GM19395 (cell line): ENCODE measurements at regions not wholly inside any gene's neighbourhood (a gene's known extent, or its start where the extent isn't known, plus 50 kb on each side); places are given as distances from the start of the nearest gene placed in this dataset.
"Not testable (repeated sequence)": the region's sequence is repeated elsewhere in the genome, so short reads cannot be mapped to it uniquely, and the experiment has no call there.

ENCODE experiments used
- ATAC-seq: cut with Tn5 transposase; IDR thresholded peaks from one replicate; pipeline ENCODE4 v1.9.1; 2021; ENCODE audit warnings: mild to moderate bottlenecking, moderate library complexity; ENCODE audit not compliant: unreplicated experiment

DNA sequence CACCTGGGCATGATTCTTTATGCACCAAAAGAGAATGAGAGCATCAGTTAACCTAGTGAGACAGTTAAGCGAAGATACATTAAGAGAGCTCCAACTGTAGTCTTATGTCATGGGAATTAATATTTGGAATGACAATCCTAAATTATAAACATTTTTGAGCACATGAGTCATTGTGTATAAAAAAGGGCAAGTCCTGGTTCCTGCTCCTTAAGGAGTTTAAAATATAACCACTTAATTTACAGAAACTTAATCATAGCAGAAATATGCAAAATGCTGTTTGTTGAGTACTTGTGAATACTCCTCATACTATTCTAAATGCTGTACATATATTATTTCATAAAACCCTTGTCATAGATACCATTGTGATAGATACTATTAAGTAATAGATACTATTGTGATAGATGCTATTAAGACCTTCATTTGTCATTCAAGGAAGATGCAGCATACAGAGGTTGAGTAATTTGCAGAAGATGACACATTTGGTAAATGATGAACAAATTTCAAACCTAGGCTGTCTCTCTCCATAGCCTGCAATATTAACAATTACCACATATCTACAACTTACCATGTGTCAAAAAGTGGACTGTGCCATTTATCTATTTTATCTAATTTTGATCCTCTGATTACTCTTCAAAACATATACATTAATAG is 301.0 kb downstream of the TBC1D4 start:
- ATAC-seq = no peak

- no peak for ATAC-seq
These were observed 303.5 kb downstream of the TBC1D4 start for GRCh38 chr13:75178436-75178835.

DNA sequence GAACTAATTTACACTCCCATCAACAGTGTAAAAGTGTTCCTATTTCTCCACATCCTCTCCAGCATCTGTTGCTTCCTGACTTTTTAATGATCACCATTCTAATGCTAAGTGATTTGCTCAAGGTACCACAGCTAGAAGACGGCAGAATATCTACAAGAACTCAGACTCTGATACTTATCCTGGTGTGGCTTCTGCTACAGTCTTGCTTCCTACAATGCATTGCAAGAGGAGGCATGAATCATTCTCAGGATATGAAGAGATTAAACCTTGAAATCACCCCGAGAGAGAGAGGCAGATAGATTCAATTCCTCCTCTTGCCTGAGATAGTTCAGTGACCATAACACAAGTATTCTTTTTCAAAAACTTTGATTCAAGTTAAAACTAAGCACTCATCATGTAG is 306.4 kb downstream of the TBC1D4 start:
- ATAC-seq = no peak

DNA sequence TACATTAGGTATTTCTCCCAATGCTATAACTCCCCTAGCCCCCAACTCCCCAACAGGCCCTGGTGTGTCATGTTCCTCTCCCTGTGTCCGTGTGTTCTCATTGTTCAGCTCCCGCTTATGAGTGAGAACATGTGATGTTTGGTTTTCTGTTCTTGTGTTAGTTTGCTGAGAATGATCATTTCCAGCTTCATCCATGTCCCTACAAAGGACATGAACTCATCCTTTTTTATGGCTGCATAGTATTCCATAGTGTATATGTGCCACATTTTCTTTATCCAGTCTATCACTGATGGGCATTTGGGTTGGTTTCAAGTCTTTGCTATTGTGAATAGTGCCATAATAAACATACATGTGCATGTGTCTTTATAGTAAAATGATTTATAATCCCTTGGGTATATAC is 306.9 kb downstream of the TBC1D4 start:
- not testable (repeated sequence) for ATAC-seq

- no peak for ATAC-seq
These were observed 307.5 kb downstream of the TBC1D4 start for GRCh38 chr13:75174481-75174880.

DNA sequence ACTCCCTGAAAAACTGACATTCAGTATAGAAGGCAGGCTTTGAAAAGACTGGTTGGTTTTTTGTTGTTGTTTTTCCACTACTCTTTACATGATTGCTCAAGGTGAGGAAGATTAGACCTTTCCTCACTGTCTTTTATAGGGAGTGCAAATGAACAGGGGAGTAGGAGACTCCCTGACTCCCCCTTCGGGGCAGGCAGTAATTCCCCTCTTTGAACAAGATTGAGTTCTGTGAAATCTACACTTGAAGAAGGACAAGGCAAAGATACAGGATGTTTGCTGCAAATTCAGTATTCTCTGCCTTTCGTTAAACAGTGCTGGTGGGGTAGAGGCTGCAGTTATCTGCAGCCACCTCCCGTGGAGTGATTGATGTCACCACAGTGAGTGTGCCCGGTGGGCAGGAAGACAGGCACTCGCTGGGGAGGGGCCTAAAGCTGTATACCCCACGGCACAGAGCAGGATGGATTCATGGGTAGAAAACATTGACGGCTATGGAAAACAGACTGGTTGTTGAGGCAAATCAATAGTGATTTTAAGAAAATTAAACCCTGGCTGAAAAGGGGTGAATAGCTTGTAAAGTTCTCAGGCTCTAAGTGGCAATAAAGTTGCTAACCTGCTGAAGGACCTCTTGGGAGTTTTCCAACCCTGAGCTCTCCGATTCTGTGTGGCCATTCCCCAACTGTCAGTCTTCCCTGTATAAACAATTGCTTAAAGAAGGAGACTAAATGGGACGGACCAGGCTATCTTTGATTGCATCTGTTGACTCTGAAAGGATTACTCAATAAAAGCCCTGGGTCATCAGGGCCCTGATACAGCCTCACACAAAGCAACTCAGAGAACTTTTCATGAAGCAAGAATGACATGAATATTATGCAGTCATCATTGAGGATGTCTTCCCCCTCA is 308.3 kb downstream of the TBC1D4 start:
- ATAC-seq = no peak

GRCh38 chr13:75170311-75170710 is 311.7 kb downstream of the TBC1D4 start:
- no peak for ATAC-seq

DNA sequence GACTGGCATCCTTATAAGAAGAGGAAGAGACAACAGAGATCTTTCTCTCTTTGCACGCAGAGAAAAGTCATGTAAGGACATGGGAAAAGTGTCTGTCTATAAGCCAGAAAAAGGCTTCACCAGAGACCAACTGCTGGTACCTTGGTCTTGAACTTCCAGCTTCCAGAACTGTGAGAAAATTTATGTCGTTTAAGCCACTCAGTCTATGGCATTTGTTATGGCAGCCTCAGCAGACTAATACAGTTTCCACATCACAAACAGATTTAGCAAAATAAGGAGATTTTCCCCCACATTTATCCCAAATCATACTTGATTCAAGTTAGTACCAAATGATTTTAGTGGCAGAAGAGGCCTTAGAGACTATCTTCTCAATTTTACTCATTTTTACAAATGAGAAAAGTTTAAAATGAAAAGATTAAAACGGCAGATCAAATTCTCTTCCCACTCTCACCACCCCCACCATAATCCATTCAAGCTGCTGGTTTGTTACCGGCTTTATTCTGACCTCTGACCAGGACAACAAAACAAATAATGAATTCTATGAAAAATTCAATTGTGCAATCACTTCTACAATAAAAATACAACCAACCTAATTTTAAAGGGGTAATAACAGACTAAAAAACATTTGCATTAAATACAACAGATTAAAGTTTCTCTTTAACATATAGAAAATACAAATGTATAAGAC is 316.3 kb downstream of the TBC1D4 start:
- no peak for ATAC-seq

GRCh38 chr13:75161804-75162203 is 320.2 kb downstream of the TBC1D4 start:
- ATAC-seq = no peak

DNA sequence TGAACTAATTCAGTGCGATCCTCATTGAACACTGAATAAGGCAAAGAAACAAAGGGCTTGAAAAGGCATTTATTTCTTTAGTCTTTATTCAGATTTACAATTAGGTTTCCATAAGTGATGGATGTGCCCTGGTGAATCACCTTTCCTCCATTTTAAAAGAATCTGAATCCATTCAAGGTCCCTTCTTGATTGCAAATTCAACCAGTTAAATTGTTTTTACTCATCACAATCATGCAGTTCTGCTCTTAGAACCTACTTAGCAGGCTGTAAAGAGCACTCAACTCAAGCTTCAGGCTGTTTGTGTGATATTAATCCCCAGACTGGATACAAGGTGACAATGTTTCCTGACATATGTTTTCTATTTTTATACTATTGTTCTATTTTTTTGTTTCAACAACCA is 321.0 kb downstream of the TBC1D4 start:
- no peak for ATAC-seq

DNA sequence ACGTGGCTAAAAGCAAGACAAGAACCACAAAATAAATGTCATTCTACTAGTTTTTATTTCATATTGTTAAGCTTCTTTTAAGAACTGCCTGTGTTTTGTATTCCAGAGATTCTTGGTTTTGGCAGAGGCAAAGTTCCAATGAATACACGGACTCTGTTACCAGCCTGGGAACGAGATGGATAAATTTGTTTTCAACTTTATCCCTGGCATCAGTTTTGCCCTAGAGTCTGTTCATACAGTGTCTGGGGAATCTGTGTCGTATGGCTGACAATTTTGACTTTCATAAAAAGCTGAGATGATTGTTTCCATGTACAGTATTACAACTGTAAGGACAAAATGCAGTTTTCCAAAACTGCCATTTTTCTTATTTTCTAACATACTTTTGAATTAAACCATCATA is 327.6 kb downstream of the TBC1D4 start:
- no peak for ATAC-seq

GRCh38 chr13:75153834-75154233 is 328.1 kb downstream of the TBC1D4 start:
- ATAC-seq = no peak

GRCh38 chr13:75153386-75153785 is 328.6 kb downstream of the TBC1D4 start:
- ATAC-seq = no peak

GRCh38 chr13:75151081-75151643 is 330.8 kb downstream of the TBC1D4 start:
- ATAC-seq = no peak

- ATAC-seq = no peak
These were observed 332.2 kb downstream of the TBC1D4 start for GRCh38 chr13:75149776-75150175.

GRCh38 chr13:75147946-75148345 is 334.0 kb downstream of the TBC1D4 start:
- ATAC-seq = no peak

GRCh38 chr13:75146436-75146835 is 335.5 kb downstream of the TBC1D4 start:
- ATAC-seq = no peak

GRCh38 chr13:75145927-75146326 is 336.0 kb downstream of the TBC1D4 start:
- no peak for ATAC-seq

DNA sequence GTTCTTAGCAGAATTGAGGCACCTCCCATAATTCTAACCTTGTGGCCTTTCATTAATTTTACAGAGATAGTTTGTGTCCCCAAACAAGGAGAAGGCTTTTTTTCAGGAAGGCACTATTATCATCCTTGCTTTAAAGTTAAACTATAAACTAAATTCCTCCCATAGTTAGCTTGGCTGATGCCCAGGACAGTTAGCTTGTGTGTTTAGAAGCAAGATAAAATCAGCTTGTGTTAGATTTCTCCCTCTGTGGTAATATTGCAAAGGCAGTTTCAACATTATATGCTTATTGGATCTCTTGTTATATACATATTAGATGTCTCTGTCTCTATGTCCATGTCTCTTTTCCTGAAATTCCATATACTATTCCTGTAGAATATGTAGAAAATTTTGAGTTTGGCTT is 342.7 kb downstream of the TBC1D4 start:
- no peak for ATAC-seq

GRCh38 chr13:75137911-75138571 is 343.9 kb downstream of the TBC1D4 start:
- ATAC-seq = no peak

DNA sequence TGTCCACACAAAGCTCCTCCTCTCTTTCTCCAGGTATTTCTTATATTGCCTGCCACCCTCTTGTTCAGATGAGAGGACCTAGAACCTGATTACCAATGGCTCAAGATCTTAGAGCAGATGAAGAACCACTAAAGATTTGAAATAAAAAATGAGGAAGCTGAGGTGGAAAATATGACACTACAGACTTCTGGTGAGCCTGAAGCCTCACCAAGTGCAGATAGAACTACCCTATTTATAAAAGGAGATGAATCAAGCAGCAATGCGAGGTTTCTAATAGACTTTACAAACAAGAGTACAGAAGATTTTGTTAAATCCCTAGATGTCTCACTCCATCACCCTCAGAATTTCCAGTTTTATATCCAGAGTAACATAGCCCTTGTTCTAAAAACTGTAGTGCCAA is 345.8 kb downstream of the TBC1D4 start:
- no peak for ATAC-seq
